ENCODE measurements at regions not wholly inside any gene's neighbourhood (a gene's known extent, or its start where the extent isn't known, plus 50 kb on each side); places are given as distances from the start of the nearest gene placed in this dataset.

DNA sequence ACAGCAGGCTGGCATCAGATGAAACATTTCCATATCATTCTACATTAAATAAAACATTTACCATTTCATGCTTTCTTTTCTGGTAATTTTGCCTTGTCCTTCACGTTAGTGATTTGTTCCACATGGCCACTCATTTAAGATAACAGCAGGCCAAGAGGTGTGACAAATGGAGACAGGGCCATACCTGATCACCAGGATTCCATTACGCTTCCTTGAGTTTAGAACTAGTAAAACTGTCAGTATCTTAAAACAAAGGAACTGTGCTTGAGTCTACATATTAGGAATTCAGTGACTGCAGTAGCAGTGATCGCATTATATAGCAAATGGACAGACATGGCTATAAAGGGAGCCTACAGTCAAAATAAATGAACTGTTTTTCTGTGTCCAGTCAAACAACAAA, 155.1 kb upstream of the FSHR start:
- CTCF ChIA-PET, result no interaction called here
- no peaks in the 10 kb centered on the region for H3K9me3 ChIP-seq (ENCODE audit: control insufficient read depth in 1 of 2, insufficient read depth in 1 of 2, low read depth in 1 of 2, low read length in 2 of 2)

More for the DNA sequence above, 155.1 kb upstream of the FSHR start:
- no TSS peak for BruUV-seq (replicated peaks)
- no peaks in the 10 kb centered on the region for H3K4me1 ChIP-seq (ENCODE audit: control insufficient read depth in 1 of 2, insufficient read depth in 2 of 2, low read length in 2 of 2)
- H3K4me2 ChIP-seq (ENCODE audit: low read length), result no peak overlapping the region
- TF ChIP-seq CBX3 (IDR thresholded peaks at IDR 0.05; ENCODE audit: low read depth), result no peak
- TF ChIP-seq POLR2A (IDR thresholded peaks at IDR 0.05; ENCODE audit: borderline replicate concordance, extremely low read depth, insufficient read depth, insufficient read length), result no peak
- TF ChIP-seq EGR1 (IDR thresholded peaks at IDR 0.05; ENCODE audit: low read depth), result no peak
- TF ChIP-seq ELF1 (IDR thresholded peaks at IDR 0.05; ENCODE audit: borderline replicate concordance, low read depth), result no peak
- no peak for TF ChIP-seq TCF7L2 (IDR thresholded peaks at IDR 0.05; ENCODE audit: borderline replicate concordance, extremely low read depth, insufficient read depth, insufficient read length)
- TF ChIP-seq, protein P1, sequence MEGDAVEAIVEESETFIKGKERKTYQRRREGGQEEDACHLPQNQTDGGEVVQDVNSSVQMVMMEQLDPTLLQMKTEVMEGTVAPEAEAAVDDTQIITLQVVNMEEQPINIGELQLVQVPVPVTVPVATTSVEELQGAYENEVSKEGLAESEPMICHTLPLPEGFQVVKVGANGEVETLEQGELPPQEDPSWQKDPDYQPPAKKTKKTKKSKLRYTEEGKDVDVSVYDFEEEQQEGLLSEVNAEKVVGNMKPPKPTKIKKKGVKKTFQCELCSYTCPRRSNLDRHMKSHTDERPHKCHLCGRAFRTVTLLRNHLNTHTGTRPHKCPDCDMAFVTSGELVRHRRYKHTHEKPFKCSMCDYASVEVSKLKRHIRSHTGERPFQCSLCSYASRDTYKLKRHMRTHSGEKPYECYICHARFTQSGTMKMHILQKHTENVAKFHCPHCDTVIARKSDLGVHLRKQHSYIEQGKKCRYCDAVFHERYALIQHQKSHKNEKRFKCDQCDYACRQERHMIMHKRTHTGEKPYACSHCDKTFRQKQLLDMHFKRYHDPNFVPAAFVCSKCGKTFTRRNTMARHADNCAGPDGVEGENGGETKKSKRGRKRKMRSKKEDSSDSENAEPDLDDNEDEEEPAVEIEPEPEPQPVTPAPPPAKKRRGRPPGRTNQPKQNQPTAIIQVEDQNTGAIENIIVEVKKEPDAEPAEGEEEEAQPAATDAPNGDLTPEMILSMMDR (IDR thresholded peaks at IDR 0.05 in 2 of 3, conservative IDR thresholded peaks at IDR 0.05 in 1 of 3; ENCODE audit: borderline replicate concordance in 1 of 3, insufficient read depth in 1 of 3, low read depth in 2 of 3, low read length in 2 of 3), result no peak
- no peak for TF ChIP-seq RAD21 (IDR thresholded peaks at IDR 0.05; ENCODE audit: low read depth)
- TF ChIP-seq, protein P2, sequence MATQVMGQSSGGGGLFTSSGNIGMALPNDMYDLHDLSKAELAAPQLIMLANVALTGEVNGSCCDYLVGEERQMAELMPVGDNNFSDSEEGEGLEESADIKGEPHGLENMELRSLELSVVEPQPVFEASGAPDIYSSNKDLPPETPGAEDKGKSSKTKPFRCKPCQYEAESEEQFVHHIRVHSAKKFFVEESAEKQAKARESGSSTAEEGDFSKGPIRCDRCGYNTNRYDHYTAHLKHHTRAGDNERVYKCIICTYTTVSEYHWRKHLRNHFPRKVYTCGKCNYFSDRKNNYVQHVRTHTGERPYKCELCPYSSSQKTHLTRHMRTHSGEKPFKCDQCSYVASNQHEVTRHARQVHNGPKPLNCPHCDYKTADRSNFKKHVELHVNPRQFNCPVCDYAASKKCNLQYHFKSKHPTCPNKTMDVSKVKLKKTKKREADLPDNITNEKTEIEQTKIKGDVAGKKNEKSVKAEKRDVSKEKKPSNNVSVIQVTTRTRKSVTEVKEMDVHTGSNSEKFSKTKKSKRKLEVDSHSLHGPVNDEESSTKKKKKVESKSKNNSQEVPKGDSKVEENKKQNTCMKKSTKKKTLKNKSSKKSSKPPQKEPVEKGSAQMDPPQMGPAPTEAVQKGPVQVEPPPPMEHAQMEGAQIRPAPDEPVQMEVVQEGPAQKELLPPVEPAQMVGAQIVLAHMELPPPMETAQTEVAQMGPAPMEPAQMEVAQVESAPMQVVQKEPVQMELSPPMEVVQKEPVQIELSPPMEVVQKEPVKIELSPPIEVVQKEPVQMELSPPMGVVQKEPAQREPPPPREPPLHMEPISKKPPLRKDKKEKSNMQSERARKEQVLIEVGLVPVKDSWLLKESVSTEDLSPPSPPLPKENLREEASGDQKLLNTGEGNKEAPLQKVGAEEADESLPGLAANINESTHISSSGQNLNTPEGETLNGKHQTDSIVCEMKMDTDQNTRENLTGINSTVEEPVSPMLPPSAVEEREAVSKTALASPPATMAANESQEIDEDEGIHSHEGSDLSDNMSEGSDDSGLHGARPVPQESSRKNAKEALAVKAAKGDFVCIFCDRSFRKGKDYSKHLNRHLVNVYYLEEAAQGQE (IDR thresholded peaks at IDR 0.05; ENCODE audit: low read depth), result no peak
- TF ChIP-seq POLR2AphosphoS5 (IDR thresholded peaks at IDR 0.05; ENCODE audit: low read depth, low read length), result no peak
- TF ChIP-seq, protein P3, sequence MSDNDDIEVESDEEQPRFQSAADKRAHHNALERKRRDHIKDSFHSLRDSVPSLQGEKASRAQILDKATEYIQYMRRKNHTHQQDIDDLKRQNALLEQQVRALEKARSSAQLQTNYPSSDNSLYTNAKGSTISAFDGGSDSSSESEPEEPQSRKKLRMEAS (IDR thresholded peaks at IDR 0.05), result no peak
- TF ChIP-seq, protein P4, sequence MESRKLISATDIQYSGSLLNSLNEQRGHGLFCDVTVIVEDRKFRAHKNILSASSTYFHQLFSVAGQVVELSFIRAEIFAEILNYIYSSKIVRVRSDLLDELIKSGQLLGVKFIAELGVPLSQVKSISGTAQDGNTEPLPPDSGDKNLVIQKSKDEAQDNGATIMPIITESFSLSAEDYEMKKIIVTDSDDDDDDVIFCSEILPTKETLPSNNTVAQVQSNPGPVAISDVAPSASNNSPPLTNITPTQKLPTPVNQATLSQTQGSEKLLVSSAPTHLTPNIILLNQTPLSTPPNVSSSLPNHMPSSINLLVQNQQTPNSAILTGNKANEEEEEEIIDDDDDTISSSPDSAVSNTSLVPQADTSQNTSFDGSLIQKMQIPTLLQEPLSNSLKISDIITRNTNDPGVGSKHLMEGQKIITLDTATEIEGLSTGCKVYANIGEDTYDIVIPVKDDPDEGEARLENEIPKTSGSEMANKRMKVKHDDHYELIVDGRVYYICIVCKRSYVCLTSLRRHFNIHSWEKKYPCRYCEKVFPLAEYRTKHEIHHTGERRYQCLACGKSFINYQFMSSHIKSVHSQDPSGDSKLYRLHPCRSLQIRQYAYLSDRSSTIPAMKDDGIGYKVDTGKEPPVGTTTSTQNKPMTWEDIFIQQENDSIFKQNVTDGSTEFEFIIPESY (IDR thresholded peaks at IDR 0.05; ENCODE audit: extremely low read depth, insufficient replicate concordance, low read length), result no peak
- TF ChIP-seq SRF (IDR thresholded peaks at IDR 0.05; ENCODE audit: low read depth), result no peak
- no peak for TF ChIP-seq SP1 (IDR thresholded peaks at IDR 0.05; ENCODE audit: low read depth)
- TF ChIP-seq, protein P5, sequence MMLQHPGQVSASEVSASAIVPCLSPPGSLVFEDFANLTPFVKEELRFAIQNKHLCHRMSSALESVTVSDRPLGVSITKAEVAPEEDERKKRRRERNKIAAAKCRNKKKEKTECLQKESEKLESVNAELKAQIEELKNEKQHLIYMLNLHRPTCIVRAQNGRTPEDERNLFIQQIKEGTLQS (IDR thresholded peaks at IDR 0.05), result no peak
- no peak for TF ChIP-seq JUND (IDR thresholded peaks at IDR 0.05)
- no peak for TF ChIP-seq FOSL1 (IDR thresholded peaks at IDR 0.05; ENCODE audit: low read depth)
- no peak for TF ChIP-seq ZNF274 (IDR thresholded peaks at IDR 0.05; ENCODE audit: low read depth, low read length)
- TF ChIP-seq EZH2 (IDR thresholded peaks at IDR 0.05), result no peak
- no peak for TF ChIP-seq ZFX (IDR thresholded peaks at IDR 0.05)
- TF ChIP-seq CEBPB (IDR thresholded peaks at IDR 0.05; ENCODE audit: low read depth), result no peak
- POLR2A ChIA-PET, result no interaction called here
- H3K36me3 ChIP-seq (ENCODE audit: control insufficient read depth in 1 of 2, insufficient read depth in 2 of 2, low read length in 2 of 2), result no peaks in the 10 kb centered on the region
- RAD21 ChIA-PET (ENCODE audit: low non-redundant PET in 1 of 2, low total read pairs in 2 of 2, uncharacterized antibody in 2 of 2, unreplicated experiment in 2 of 2), result no interaction called here
- no peak overlapping the region for H3K27ac ChIP-seq (ENCODE audit: low read depth, low read length)
- ATAC-seq (no peak), DNase-seq (ENCODE audit: low read depth, low spot score) (no peak)
- no peak overlapping the region for H3K4me3 ChIP-seq (replicated peaks in 1 of 2; ENCODE audit: low read depth in 1 of 2, low read length in 2 of 2)
- H3K9me2 ChIP-seq (ENCODE audit: insufficient read depth), result no peaks in the 10 kb centered on the region
- no peaks in the 10 kb centered on the region for H4K20me1 ChIP-seq (ENCODE audit: insufficient read depth)
- H2AFZ ChIP-seq (ENCODE audit: low read depth, low read length, poor library complexity, severe bottlenecking), result no peak overlapping the region
- no peak overlapping the region for H3K9ac ChIP-seq (ENCODE audit: low read length)
- H3K79me2 ChIP-seq (ENCODE audit: insufficient read depth, low read length), result no peaks in the 10 kb centered on the region
- H3K27me3 ChIP-seq (ENCODE audit: insufficient read depth, low read length), result no peaks in the 10 kb centered on the region
- intact Hi-C loops (cut with micrococcal nuclease), result no loop called here
